Adipocyte (in vitro differentiated cells): ENCODE measurements at regions not wholly inside any gene's neighbourhood (a gene's known extent, or its start where the extent isn't known, plus 50 kb on each side); places are given as distances from the start of the nearest gene placed in this dataset.

Experiments
- DNase-seq: peaks from one replicate; pipeline ENCODE4 v3.0.0-alpha.2; 2015; ENCODE audit warnings: low read depth
- H3K27me3 ChIP-seq: replicated peaks from 2 replicates; pipeline ENCODE4 v1.7.0; 2013; ENCODE audit warnings: mild to moderate bottlenecking, low read length, moderate library complexity; ENCODE audit not compliant: control insufficient read depth, insufficient read depth
- H3K36me3 ChIP-seq: 2 replicates; pipeline ENCODE4 v1.7.0; 2013; ENCODE audit warnings: low read length, mild to moderate bottlenecking, moderate library complexity; ENCODE audit not compliant: control insufficient read depth, insufficient read depth, severe bottlenecking
- H3K4me1 ChIP-seq: 2 replicates; pipeline ENCODE4 v1.7.0; 2013; ENCODE audit warnings: mild to moderate bottlenecking, low read length, moderate library complexity; ENCODE audit not compliant: control insufficient read depth, insufficient read depth
- H3K4me3 ChIP-seq: 2 replicates; pipeline ENCODE4 v1.7.0; 2013; ENCODE audit warnings: mild to moderate bottlenecking, low read length, moderate library complexity
- H3K9ac ChIP-seq: 2 replicates; pipeline ENCODE4 v1.7.0; 2013; ENCODE audit warnings: mild to moderate bottlenecking, low read length, moderate library complexity
- H3K9me3 ChIP-seq: 2 replicates; pipeline ENCODE4 v1.7.0; 2013; ENCODE audit warnings: mild to moderate bottlenecking, low read length, moderate library complexity; ENCODE audit not compliant: control insufficient read depth

GRCh38 chr7:25843467-25843866 lies 308.5 kb upstream of the NFE2L3 start:
- H3K4me1 ChIP-seq = peaks cover 26% of the 10 kb centered on the region
- H3K36me3 ChIP-seq = no peaks in the 10 kb centered on the region
- no peak for DNase-seq
- H3K9ac ChIP-seq = no peak overlapping the region
- H3K4me3 ChIP-seq = no peak overlapping the region
- no peaks in the 10 kb centered on the region for H3K27me3 ChIP-seq
- H3K9me3 ChIP-seq = no peaks in the 10 kb centered on the region

DNA sequence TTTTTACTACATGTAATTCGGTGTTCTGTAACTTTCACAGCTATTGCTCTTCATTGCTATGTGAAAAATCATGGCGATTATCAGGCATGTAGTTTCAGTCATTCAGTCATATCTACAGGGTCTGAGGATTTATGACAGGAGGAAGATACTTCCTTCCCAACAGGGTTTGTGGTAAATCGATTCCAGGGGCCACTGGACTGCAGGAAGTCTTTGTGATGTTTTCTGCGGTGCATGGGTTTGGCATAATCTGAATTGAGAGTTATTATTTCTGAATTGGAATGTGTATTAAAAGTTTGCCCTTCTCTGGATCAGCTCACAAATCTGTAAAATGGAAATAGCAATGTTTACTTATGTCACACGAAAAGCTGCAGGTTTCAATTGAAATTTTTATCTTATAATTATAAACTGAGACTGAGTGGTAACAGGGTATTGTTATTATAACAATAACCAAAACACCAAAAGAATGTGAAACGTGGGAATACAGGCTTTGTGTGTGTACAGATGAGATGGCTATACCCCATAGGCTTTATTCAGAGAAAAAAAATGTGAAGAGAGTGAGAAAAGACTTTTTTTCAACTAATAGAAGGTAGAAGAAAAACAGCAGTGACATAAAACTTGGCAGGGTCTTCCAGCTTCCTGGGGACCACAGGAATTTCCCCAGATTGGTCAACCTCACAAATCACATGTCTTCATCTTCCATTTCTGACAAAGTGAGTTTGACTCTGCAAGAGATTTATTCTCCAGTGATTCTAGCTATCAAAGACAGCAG lies 307.7 kb upstream of the NFE2L3 start:
- H3K27me3 ChIP-seq = no peaks in the 10 kb centered on the region
- no peak overlapping the region for H3K4me3 ChIP-seq
- no peaks in the 10 kb centered on the region for H3K36me3 ChIP-seq
- H3K9me3 ChIP-seq = no peaks in the 10 kb centered on the region
- DNase-seq = peak; percentile 67
- peaks cover 35% of the 10 kb centered on the region for H3K4me1 ChIP-seq
- no peak overlapping the region for H3K9ac ChIP-seq

- no peak overlapping the region for H3K4me3 ChIP-seq
- no peak for DNase-seq
- H3K9me3 ChIP-seq = no peaks in the 10 kb centered on the region
- H3K27me3 ChIP-seq = no peaks in the 10 kb centered on the region
- H3K4me1 ChIP-seq = peaks cover 46% of the 10 kb centered on the region
- H3K9ac ChIP-seq = no peak overlapping the region
- no peaks in the 10 kb centered on the region for H3K36me3 ChIP-seq
Observed at GRCh38 chr7:25845464-25845863, 306.5 kb upstream of the NFE2L3 start.

- Histone ChIP-seq H3K9me3 (no peaks in the 10 kb centered on the region), H3K4me1 (peaks cover 58% of the 10 kb centered on the region), H3K36me3 (no peaks in the 10 kb centered on the region), H3K27me3 (no peaks in the 10 kb centered on the region), H3K4me3 (no peak overlapping the region), H3K9ac (peak overlapping the region; percentile 2)
- peak; percentile 96 for DNase-seq
Observed at GRCh38 chr7:25846722-25847121, 305.3 kb upstream of the NFE2L3 start.

DNA sequence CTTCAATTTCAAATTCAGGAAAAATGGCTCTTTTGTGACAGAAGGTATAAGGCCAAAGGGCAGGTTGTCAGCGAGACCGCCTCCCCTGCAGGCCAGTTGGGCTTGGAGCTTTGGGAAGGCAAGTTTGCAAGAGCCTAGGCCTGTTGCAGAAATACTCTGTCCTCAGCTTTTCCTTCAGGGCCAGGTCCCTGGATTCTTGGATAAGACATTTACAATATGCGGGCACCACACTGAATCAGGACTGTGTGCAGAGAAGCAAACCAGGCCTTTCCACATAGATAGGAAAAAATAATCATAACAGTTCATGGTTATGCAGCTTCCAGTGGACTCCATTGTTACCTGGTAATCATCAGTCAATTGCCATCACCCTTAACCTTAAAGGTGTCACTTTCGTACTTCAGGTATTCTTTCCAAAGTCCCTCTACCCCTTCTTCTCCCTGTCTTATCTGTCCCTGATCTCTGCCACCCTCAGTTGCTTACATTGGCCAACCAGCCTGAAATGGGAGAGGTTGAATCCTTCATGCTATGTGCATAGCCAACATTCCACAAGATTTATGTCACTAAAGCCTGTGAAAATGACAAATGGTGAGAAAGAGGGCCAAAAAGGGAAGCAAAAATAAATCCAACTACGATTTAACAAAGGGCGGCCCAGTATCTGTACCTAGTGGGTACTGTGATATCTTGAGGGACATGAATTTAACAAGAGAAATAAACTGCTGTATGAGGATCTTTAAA lies 304.5 kb upstream of the NFE2L3 start:
- Histone ChIP-seq H3K4me3 (peak overlapping the region; percentile 23), H3K9me3 (no peaks in the 10 kb centered on the region), H3K27me3 (no peaks in the 10 kb centered on the region), H3K4me1 (peaks cover 65% of the 10 kb centered on the region), H3K9ac (peak overlapping the region; percentile 2), H3K36me3 (no peaks in the 10 kb centered on the region)
- peak; percentile 78 for DNase-seq

- H3K4me3 ChIP-seq = peak overlapping the region; percentile 59
- H3K27me3 ChIP-seq = no peaks in the 10 kb centered on the region
- H3K4me1 ChIP-seq = peaks cover 86% of the 10 kb centered on the region
- no peaks in the 10 kb centered on the region for H3K9me3 ChIP-seq
- no peaks in the 10 kb centered on the region for H3K36me3 ChIP-seq
- DNase-seq = peak; percentile 86
- H3K9ac ChIP-seq = peak overlapping the region; percentile 79
Observed at GRCh38 chr7:25849500-25850184, 302.4 kb upstream of the NFE2L3 start.

DNA sequence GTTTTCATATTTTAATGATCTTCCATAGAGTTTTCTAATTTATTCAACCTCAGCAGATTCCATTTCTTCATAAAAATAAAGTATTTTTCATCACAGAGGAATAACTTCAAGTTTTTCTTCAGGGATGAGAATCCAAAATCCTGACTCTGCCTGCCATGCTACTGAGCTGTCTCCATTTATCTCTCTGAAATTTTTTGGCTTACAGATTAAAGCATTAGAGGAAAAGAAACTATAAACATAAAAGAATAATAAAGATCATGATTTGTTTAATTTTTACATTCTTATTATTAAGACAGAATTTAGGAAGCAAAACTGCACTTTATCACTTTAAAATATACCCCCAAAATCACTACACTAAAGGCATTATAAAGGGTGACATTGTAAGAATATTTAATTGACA lies 301.8 kb upstream of the NFE2L3 start:
- DNase-seq = no peak
- Histone ChIP-seq H3K9me3 (no peaks in the 10 kb centered on the region), H3K4me3 (peak overlapping the region; percentile 59), H3K9ac (peak overlapping the region; percentile 79), H3K36me3 (no peaks in the 10 kb centered on the region), H3K27me3 (no peaks in the 10 kb centered on the region), H3K4me1 (peaks cover 87% of the 10 kb centered on the region)

GRCh38 chr7:25850735-25851134 lies 301.3 kb upstream of the NFE2L3 start:
- Histone ChIP-seq H3K9me3 (no peaks in the 10 kb centered on the region), H3K4me1 (peaks cover 92% of the 10 kb centered on the region), H3K27me3 (no peaks in the 10 kb centered on the region), H3K4me3 (peak overlapping the region; percentile 59), H3K9ac (peak overlapping the region; percentile 79), H3K36me3 (no peaks in the 10 kb centered on the region)
- DNase-seq = no peak

DNA sequence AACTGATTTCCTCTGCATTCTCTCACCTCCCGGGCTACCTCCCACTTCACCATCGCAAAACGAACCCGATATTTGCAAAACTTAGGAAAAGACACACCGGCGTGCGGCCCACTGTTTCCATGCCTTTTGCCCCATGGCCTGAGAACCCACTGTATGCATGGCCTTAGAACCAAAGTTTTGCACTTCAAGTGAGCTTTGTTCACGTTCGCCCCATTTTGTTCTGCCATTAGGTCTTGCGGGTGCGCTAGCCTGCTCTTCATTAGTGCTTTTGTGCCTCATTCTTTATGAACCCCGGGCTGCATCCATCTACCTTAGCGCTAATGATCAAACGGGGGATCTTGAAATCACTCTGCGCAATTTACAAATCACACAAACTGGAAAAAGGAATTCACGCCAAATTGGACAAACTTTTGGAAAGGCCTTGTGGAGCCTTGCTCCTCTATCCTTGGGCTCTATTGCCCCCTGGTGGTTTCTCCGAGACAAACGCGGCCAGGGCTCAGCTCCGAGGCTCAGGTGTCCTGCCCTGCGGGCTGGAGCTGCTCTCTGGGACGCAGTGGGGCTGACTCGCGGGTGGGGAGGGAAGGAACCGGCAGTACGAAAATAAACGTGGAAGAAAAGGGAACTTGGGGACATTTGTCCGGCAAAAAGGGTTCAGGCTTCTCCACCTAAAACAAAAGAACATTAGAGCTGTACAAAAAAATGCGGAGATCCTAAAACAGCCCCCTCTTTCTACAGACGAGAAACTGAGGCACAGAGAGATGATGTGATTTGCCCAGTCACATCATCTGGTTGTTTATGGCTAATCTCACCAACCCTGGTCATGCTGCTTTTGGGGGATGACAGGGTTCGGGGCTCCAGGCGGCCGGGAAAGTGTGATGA lies 300.4 kb upstream of the NFE2L3 start:
- no peaks in the 10 kb centered on the region for H3K36me3 ChIP-seq
- peak overlapping the region; percentile 81 for H3K9ac ChIP-seq
- H3K9me3 ChIP-seq = no peaks in the 10 kb centered on the region
- H3K4me3 ChIP-seq = peak overlapping the region; percentile 64
- DNase-seq = peak; percentile 95
- no peaks in the 10 kb centered on the region for H3K27me3 ChIP-seq
- H3K4me1 ChIP-seq = peaks cover 87% of the 10 kb centered on the region

GRCh38 chr7:25852211-25852938 lies 299.6 kb upstream of the NFE2L3 start:
- H3K9me3 ChIP-seq = no peaks in the 10 kb centered on the region
- H3K4me3 ChIP-seq = peak overlapping the region; percentile 64
- peak; percentile 47 for DNase-seq
- H3K4me1 ChIP-seq = peaks cover 81% of the 10 kb centered on the region
- H3K36me3 ChIP-seq = no peaks in the 10 kb centered on the region
- H3K9ac ChIP-seq = peak overlapping the region; percentile 81
- no peaks in the 10 kb centered on the region for H3K27me3 ChIP-seq
